ENCODE measurements at regions not wholly inside any gene's neighbourhood (a gene's known extent, or its start where the extent isn't known, plus 50 kb on each side); places are given as distances from the start of the nearest gene placed in this dataset.

DNA sequence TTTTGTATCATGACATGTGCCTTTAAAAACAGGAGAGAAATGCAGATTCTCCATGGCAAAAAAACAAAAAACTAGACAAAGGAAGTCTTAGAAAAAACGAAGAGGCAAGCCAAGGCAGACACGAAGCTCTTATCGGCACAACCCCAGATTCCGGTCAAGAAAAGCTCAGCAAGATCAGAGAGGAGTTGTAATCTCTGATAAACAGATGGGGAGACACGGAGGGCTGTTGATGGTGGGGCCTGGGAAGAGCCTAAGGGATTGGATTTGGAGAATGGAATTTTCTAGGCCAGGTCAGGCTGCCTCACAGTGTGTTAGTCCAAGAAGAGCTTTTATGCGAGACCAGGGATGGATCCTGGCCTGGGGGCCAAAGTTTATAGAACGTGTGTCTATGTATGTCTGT is 96.2 kb upstream of the AKT3 start:
- ChIA-PET CTCF (no interaction called here), SMC1A (ENCODE audit: uncharacterized antibody, unreplicated experiment) (no interaction called here), POLR2A (no interaction called here), RAD21 (ENCODE audit: unreplicated experiment) (no interaction called here)
- H3K4me3 ChIP-seq = no peak overlapping the region
- no TSS peak for BruUV-seq (replicated peaks)
- no peak for FAIRE-seq
- DNase-seq (ENCODE audit: low read depth, low spot score) = no peak
- H3K79me2 ChIP-seq (ENCODE audit: control insufficient read depth, insufficient read depth, low read length) = no peaks in the 10 kb centered on the region
- no peak overlapping the region for H2AFZ ChIP-seq (ENCODE audit: control insufficient read depth, low read depth, low read length)
- in situ Hi-C loops (cut with MboI) = no loop called here
- H3K4me1 ChIP-seq (ENCODE audit: control insufficient read depth, insufficient read depth, low read length) = no peaks in the 10 kb centered on the region
- no peaks in the 10 kb centered on the region for H3K9me3 ChIP-seq (replicated peaks; ENCODE audit: control insufficient read depth, insufficient read depth, low read length)
- H3K36me3 ChIP-seq (ENCODE audit: control insufficient read depth in 2 of 2, insufficient read depth in 2 of 2, low read length in 1 of 2) = no peaks in the 10 kb centered on the region
- ATAC-seq = no peak
- H3K4me2 ChIP-seq (ENCODE audit: control insufficient read depth, insufficient read depth) = no peak overlapping the region
- H3K27me3 ChIP-seq (replicated peaks in 1 of 2; ENCODE audit: control insufficient read depth in 2 of 2, insufficient read depth in 2 of 2, low read length in 1 of 2) = no peaks in the 10 kb centered on the region
- no peak overlapping the region for H3K27ac ChIP-seq (ENCODE audit: control insufficient read depth, insufficient read depth)
- WGBS (ENCODE audit: insufficient coverage, insufficient replicate concordance, low lambda C conversion rate, missing lambda C conversion rate) = 38% methylated on average over 7 of the region's 7 CpGs
- intact Hi-C loops (cut with micrococcal nuclease; ENCODE audit: unreplicated experiment) = loop anchor here (10.0 kb wide), 1 partner anchor 241 kb away; no protein-coding TSS in a partner anchor
- no peaks in the 10 kb centered on the region for H4K20me1 ChIP-seq (ENCODE audit: control insufficient read depth, insufficient read depth)
- no peak overlapping the region for H3K9ac ChIP-seq (ENCODE audit: control insufficient read depth, insufficient read depth, low read length)
- TF ChIP-seq TCF12 (IDR thresholded peaks at IDR 0.05; ENCODE audit: low read depth, low read length) = no peak
- no peak for TF ChIP-seq TARDBP (IDR thresholded peaks at IDR 0.05; ENCODE audit: borderline replicate concordance)
- TF ChIP-seq SREBF2 (IDR thresholded peaks at IDR 0.05; ENCODE audit: low read length) = no peak
- TF ChIP-seq IKZF1 (conservative IDR thresholded peaks at IDR 0.05) = no peak
- TF ChIP-seq YY1 (IDR thresholded peaks at IDR 0.05; ENCODE audit: low read depth, low read length) = no peak
- TF ChIP-seq WRNIP1 (IDR thresholded peaks at IDR 0.05; ENCODE audit: borderline replicate concordance, low read depth, low read length) = no peak
- TF ChIP-seq EGR1 (IDR thresholded peaks at IDR 0.05; ENCODE audit: borderline replicate concordance in 1 of 2, low read depth in 2 of 2, low read length in 2 of 2) = no peak
- no peak for TF ChIP-seq MEF2A (IDR thresholded peaks at IDR 0.05; ENCODE audit: insufficient read depth, low read depth, low read length)
- TF ChIP-seq CEBPB (IDR thresholded peaks at IDR 0.05; ENCODE audit: borderline replicate concordance in 1 of 2, low read depth in 2 of 2, low read length in 2 of 2) = no peak
- TF ChIP-seq MTA2 (IDR thresholded peaks at IDR 0.05; ENCODE audit: low read depth) = no peak
- no peak for TF ChIP-seq IRF4 (IDR thresholded peaks at IDR 0.05; ENCODE audit: low read depth, low read length)
- TF ChIP-seq, protein P1, sequence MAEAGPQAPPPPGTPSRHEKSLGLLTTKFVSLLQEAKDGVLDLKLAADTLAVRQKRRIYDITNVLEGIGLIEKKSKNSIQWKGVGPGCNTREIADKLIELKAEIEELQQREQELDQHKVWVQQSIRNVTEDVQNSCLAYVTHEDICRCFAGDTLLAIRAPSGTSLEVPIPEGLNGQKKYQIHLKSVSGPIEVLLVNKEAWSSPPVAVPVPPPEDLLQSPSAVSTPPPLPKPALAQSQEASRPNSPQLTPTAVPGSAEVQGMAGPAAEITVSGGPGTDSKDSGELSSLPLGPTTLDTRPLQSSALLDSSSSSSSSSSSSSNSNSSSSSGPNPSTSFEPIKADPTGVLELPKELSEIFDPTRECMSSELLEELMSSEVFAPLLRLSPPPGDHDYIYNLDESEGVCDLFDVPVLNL (IDR thresholded peaks at IDR 0.05; ENCODE audit: low read depth, low read length) = no peak
- TF ChIP-seq RAD51 (IDR thresholded peaks at IDR 0.05) = no peak
- no peak for TF ChIP-seq SRF (IDR thresholded peaks at IDR 0.05; ENCODE audit: low read depth in 2 of 2, low read length in 2 of 2)
- TF ChIP-seq, protein P2, sequence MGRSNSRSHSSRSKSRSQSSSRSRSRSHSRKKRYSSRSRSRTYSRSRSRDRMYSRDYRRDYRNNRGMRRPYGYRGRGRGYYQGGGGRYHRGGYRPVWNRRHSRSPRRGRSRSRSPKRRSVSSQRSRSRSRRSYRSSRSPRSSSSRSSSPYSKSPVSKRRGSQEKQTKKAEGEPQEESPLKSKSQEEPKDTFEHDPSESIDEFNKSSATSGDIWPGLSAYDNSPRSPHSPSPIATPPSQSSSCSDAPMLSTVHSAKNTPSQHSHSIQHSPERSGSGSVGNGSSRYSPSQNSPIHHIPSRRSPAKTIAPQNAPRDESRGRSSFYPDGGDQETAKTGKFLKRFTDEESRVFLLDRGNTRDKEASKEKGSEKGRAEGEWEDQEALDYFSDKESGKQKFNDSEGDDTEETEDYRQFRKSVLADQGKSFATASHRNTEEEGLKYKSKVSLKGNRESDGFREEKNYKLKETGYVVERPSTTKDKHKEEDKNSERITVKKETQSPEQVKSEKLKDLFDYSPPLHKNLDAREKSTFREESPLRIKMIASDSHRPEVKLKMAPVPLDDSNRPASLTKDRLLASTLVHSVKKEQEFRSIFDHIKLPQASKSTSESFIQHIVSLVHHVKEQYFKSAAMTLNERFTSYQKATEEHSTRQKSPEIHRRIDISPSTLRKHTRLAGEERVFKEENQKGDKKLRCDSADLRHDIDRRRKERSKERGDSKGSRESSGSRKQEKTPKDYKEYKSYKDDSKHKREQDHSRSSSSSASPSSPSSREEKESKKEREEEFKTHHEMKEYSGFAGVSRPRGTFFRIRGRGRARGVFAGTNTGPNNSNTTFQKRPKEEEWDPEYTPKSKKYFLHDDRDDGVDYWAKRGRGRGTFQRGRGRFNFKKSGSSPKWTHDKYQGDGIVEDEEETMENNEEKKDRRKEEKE (IDR thresholded peaks at IDR 0.05) = no peak
- TF ChIP-seq, protein P3, sequence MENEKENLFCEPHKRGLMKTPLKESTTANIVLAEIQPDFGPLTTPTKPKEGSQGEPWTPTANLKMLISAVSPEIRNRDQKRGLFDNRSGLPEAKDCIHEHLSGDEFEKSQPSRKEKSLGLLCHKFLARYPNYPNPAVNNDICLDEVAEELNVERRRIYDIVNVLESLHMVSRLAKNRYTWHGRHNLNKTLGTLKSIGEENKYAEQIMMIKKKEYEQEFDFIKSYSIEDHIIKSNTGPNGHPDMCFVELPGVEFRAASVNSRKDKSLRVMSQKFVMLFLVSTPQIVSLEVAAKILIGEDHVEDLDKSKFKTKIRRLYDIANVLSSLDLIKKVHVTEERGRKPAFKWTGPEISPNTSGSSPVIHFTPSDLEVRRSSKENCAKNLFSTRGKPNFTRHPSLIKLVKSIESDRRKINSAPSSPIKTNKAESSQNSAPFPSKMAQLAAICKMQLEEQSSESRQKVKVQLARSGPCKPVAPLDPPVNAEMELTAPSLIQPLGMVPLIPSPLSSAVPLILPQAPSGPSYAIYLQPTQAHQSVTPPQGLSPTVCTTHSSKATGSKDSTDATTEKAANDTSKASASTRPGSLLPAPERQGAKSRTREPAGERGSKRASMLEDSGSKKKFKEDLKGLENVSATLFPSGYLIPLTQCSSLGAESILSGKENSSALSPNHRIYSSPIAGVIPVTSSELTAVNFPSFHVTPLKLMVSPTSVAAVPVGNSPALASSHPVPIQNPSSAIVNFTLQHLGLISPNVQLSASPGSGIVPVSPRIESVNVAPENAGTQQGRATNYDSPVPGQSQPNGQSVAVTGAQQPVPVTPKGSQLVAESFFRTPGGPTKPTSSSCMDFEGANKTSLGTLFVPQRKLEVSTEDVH (IDR thresholded peaks at IDR 0.05; ENCODE audit: low read depth, partially characterized antibody) = no peak
- TF ChIP-seq, protein P4, sequence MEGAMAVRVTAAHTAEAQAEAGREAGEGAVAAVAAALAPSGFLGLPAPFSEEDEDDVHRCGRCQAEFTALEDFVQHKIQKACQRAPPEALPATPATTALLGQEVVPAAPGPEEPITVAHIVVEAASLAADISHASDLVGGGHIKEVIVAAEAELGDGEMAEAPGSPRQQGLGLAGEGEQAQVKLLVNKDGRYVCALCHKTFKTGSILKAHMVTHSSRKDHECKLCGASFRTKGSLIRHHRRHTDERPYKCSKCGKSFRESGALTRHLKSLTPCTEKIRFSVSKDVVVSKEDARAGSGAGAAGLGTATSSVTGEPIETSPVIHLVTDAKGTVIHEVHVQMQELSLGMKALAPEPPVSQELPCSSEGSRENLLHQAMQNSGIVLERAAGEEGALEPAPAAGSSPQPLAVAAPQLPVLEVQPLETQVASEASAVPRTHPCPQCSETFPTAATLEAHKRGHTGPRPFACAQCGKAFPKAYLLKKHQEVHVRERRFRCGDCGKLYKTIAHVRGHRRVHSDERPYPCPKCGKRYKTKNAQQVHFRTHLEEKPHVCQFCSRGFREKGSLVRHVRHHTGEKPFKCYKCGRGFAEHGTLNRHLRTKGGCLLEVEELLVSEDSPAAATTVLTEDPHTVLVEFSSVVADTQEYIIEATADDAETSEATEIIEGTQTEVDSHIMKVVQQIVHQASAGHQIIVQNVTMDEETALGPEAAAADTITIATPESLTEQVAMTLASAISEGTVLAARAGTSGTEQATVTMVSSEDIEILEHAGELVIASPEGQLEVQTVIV (IDR thresholded peaks at IDR 0.05; ENCODE audit: borderline replicate concordance, partially characterized antibody) = no peak
